Activated CD4-positive, alpha-beta T cell treated with anti-CD3 and anti-CD28 coated beads for 48 hours (primary cell): ENCODE measurements at regions not wholly inside any gene's neighbourhood (a gene's known extent, or its start where the extent isn't known, plus 50 kb on each side); places are given as distances from the start of the nearest gene placed in this dataset.

ENCODE experiments used
- DNase-seq: peaks from one replicate; pipeline ENCODE4 v3.0.0-alpha.2; 2020

GRCh38 chr10:131653140-131653539, 247.7 kb upstream of the PPP2R2D start:
- no peak for DNase-seq

GRCh38 chr10:131653554-131654470, 247.0 kb upstream of the PPP2R2D start:
- no peak for DNase-seq

- no peak for DNase-seq
Measured at GRCh38 chr10:131654471-131655087, 246.2 kb upstream of the PPP2R2D start.

- DNase-seq = no peak
Measured at GRCh38 chr10:131655101-131655849, 245.5 kb upstream of the PPP2R2D start.

- no peak for DNase-seq
Measured at GRCh38 chr10:131656009-131656408, 244.8 kb upstream of the PPP2R2D start.

GRCh38 chr10:131656431-131656841, 244.4 kb upstream of the PPP2R2D start:
- no peak for DNase-seq

GRCh38 chr10:131657318-131657984, 243.4 kb upstream of the PPP2R2D start:
- DNase-seq = no peak

GRCh38 chr10:131657985-131658330, 242.8 kb upstream of the PPP2R2D start:
- no peak for DNase-seq

GRCh38 chr10:131658476-131659110, 242.2 kb upstream of the PPP2R2D start:
- no peak for DNase-seq

- no peak for DNase-seq
Measured at GRCh38 chr10:131660427-131660826, 240.4 kb upstream of the PPP2R2D start.

GRCh38 chr10:131662851-131663250, 238.0 kb upstream of the PPP2R2D start:
- no peak for DNase-seq

- no peak for DNase-seq
Measured at GRCh38 chr10:131663351-131663750, 237.5 kb upstream of the PPP2R2D start.

GRCh38 chr10:131666091-131666490, 234.7 kb upstream of the PPP2R2D start:
- no peak for DNase-seq

GRCh38 chr10:131667047-131667446, 233.8 kb upstream of the PPP2R2D start:
- no peak for DNase-seq

- no peak for DNase-seq
Measured at GRCh38 chr10:131667561-131667960, 233.2 kb upstream of the PPP2R2D start.

GRCh38 chr10:131668903-131669302, 231.9 kb upstream of the PPP2R2D start:
- DNase-seq = no peak

GRCh38 chr10:131669838-131670237, 231.0 kb upstream of the PPP2R2D start:
- no peak for DNase-seq

- no peak for DNase-seq
Measured at GRCh38 chr10:131670341-131670740, 230.5 kb upstream of the PPP2R2D start.

- no peak for DNase-seq
Measured at GRCh38 chr10:131673396-131673795, 227.4 kb upstream of the PPP2R2D start.

GRCh38 chr10:131674130-131674529, 226.7 kb upstream of the PPP2R2D start:
- DNase-seq = no peak

GRCh38 chr10:131675104-131675503, 225.7 kb upstream of the PPP2R2D start:
- no peak for DNase-seq

- no peak for DNase-seq
Measured at GRCh38 chr10:131676046-131676799, 224.6 kb upstream of the PPP2R2D start.
